Urothelium cell line (cell line): ENCODE measurements at regions not wholly inside any gene's neighbourhood (a gene's known extent, or its start where the extent isn't known, plus 50 kb on each side); places are given as distances from the start of the nearest gene placed in this dataset.
"Not testable (repeated sequence)": the region's sequence is repeated elsewhere in the genome, so short reads cannot be mapped to it uniquely, and the experiment has no call there.

Experiments used
- DNase-seq: peaks from one replicate; pipeline ENCODE4 v3.0.0; 2011; ENCODE audit warnings: low spot score, mixed read lengths
- FAIRE-seq: peaks from 2 replicates; lab custom pipeline; 2011; peaks lifted over from hg19 to GRCh38; lab: Jason Lieb, UNC

DNA sequence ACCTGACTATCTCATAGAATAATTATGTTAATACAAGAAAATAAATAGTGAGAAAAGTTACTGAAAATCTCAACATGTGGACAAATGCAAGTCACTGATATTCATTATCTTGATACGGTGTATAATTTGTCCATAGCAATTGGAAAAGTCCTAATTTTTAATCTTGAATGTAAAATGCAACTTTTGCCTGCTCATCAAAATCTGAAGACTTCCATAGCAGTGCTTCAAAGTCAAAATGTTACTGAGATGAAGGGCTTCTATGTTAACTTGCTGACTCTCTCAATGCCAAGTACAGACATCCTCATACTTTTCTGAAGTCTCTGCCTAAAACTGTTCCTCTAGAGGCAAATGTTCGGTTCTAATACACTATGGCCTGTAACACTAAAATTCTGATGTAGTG is 1300.1 kb upstream of the EPHA6 start:
- DNase-seq (no peak), FAIRE-seq (no peak)

DNA sequence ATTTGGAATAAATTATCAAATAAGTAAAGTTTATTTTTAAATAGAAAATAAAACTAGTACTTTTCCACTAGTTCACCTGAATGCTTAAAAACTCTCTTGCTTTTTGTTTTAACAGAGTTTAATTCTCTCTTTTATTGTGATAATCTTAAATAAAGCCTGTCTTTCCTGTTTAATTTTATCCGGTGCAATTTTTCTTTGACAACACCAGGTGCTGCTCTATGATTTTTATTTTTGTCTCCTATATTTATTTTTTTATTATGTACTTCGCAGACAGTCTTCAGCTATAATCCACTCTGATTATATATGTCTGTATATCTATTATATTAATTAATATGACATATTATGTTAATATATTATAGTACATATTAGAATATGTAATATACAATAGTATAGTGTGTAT is 1293.0 kb upstream of the EPHA6 start:
- FAIRE-seq = no peak

GRCh38 chr3:95522449-95522848 is 1291.9 kb upstream of the EPHA6 start:
- no peak for FAIRE-seq

More for the DNA sequence above, 1293.0 kb upstream of the EPHA6 start:
- no peak for DNase-seq

GRCh38 chr3:95539950-95540483 is 1274.4 kb upstream of the EPHA6 start:
- DNase-seq (no peak), FAIRE-seq (no peak)

More at GRCh38 chr3:95522449-95522848, 1291.9 kb upstream of the EPHA6 start:
- DNase-seq = no peak

- DNase-seq = no peak
- no peak for FAIRE-seq
Observed at GRCh38 chr3:95565502-95565901, 1248.9 kb upstream of the EPHA6 start.

- no peak for FAIRE-seq
Observed at GRCh38 chr3:95567346-95567745, 1247.0 kb upstream of the EPHA6 start.

GRCh38 chr3:95586754-95587153 is 1227.6 kb upstream of the EPHA6 start:
- DNase-seq (no peak), FAIRE-seq (no peak)

More at GRCh38 chr3:95567346-95567745, 1247.0 kb upstream of the EPHA6 start:
- DNase-seq = no peak

DNA sequence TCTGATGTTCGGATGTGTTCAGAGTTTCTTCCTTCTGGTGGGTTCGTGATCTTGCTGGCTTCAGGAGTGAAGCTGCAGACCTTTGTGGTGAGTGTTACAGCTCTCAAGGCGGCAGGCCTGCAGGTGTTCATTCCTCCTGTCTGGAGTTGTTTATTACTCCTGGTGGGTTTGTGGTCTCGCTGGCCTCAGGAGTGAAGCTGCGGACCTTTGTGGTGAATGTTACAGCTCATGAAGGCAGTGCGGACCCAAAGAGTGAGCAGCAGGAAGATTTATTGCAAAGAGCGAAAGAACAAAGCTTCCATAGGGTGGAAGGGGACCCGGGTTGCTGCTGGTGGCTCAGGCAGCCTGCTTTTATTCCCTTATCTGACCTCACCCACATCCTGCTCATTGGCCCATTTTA is 1226.8 kb upstream of the EPHA6 start:
- DNase-seq, FAIRE-seq: not testable (repeated sequence)

DNA sequence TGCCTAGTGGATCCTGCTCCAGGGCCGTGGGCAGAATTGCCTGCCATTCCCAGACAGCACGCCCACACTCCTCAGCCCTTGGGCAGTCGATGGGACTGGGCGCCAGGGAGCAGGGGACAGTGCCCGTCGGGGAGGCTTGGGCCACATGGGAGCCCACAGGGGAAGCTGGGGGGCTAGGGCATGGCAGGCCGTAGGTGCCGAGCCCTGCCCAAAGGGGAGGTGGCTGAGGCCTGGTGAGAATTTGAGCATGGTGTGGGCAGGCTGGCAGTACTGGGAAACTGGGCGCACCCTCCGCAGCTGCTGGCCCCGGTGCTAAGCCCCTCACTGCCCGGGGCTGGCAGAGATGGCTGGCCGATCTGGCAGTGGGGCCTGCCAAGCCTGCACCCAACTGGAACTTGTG is 1225.9 kb upstream of the EPHA6 start:
- FAIRE-seq = no peak
- DNase-seq = no peak

- FAIRE-seq (no peak), DNase-seq (no peak)
Observed at GRCh38 chr3:95595416-95596075, 1218.8 kb upstream of the EPHA6 start.

- FAIRE-seq (no peak), DNase-seq (no peak)
Observed at GRCh38 chr3:95607926-95608325, 1206.5 kb upstream of the EPHA6 start.

DNA sequence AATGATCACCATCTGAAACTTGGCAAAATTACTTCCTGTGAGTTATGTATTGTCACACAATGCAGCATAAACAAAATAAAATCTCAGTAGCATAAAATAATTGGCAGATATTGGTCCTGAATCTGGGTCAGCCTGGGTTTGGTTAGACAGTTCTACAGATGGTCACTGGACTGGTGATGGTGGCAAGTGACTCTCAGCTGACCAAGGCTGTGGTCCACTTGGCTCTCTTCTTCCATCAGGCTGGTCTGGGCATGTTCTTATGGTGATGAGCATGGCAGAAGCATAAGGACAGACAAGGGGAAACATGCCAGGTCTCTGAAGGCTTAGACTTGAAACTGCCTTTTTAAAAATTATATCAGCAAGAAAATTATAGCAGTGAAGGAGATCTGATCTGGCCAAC is 1205.0 kb upstream of the EPHA6 start:
- DNase-seq = no peak
- FAIRE-seq = no peak

DNA sequence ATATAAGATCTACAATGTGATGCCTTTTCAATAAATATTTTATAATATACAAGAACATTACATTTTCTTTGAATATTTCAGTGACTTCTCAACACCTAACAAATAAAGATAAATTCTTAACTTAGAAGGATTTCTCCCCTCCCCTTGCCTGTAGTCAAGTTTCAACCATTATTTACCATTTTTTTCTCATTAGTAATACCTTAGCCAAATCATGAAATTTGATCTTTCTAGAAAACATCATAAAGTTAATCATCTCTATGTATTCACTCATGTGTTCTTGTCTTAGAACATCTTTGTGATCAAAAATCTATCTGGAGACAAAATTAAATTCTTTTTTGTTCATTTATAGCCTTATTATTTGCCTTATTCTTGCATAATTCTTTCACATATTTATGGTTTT is 1201.8 kb upstream of the EPHA6 start:
- FAIRE-seq (no peak), DNase-seq (no peak)

DNA sequence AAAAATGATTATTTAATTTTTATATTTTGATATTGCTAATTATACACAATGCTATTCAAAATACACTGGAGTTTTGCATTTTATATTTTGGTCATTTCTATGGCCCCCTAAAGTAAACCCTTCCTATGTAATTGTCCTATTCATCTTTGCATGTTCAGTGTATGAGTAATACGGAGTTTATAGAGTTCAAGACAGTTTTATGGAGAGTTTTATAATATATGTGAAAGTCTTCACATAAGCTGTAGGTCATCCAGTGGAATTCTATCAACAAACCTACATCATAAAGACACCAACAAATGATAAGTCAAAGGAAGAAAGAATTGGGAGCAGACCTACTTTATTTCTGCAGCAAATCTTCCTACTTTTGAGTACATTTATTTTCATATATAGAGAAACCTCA is 1200.4 kb upstream of the EPHA6 start:
- no peak for DNase-seq
- no peak for FAIRE-seq

DNA sequence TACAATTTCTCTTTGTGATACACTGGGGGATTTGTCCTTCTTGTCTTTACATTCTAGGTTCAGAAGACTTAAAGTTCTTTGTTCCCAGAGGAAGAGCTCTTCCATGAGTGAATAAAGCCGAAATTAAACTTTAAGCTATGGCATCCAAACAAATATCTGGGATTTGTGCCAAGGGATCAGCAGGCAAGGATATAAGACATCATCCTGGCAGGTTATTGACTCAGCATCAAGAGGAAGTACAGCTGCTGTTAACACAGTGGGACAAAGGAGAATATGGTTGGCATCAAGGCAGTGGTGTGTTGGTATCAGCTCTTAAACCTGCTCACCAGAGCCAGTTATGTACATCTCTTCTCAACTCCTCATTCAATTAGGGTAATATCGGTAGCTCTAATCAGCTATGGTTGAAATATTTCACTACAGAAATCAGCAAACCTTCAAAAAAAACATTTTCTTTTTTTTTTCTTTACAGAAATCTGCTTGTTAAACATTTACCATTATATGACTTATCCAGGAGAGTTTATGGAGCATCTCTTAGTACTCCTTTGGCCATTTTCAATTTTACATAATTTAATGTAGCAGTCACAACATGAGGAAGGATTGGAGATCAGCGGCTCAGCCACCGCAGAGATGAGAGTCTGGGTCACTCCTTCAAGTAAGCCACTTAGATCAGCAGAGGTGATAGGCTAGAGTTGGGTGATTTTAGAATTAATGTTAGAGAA is 1198.6 kb upstream of the EPHA6 start:
- FAIRE-seq (no peak), DNase-seq (no peak)

- no peak for FAIRE-seq
- DNase-seq = no peak
Observed at GRCh38 chr3:95626107-95626506, 1188.3 kb upstream of the EPHA6 start.

- DNase-seq (no peak), FAIRE-seq (no peak)
Observed at GRCh38 chr3:95627293-95627692, 1187.1 kb upstream of the EPHA6 start.

GRCh38 chr3:95627697-95628096 is 1186.7 kb upstream of the EPHA6 start:
- FAIRE-seq = no peak
- no peak for DNase-seq

DNA sequence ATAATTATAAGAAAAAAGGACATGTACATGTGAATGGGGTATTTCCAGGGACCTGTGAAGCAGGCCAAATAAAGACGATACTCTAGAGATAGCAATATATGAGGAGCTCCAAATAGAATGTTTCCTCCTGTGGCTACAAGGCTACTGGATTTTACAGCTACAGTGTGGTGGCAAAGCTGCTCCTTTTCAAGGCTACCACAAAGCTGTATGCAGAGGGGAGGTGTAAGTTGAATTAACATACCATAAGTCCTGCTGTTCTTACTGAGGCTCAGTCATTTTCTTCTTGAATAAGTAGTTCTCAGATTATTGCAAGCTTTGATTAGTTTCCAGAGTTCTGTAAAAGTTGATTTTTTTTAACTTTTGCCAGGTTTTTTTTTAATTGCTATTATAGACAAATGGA is 1184.6 kb upstream of the EPHA6 start:
- no peak for FAIRE-seq
- no peak for DNase-seq

DNA sequence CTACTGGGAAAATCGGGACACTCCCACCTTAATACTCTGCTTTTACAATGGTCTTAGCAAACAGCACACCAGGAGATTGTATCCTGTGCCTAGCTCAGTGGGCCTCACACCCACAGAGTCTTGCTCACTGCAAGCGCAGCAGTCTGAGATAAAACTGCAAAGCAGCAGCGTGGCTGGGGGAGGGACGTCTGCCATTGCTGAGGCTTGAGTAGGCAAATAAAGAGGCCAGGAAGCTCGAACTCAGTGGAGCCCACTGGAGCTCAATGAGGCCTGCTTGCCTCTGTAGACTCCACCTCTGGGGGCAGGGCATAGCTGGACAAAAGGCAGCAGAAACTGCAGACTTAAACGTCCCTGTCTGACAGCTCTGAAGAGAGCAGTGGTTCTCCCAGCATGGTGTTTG is 1169.1 kb upstream of the EPHA6 start:
- DNase-seq = no peak
- no peak for FAIRE-seq

GRCh38 chr3:95654570-95655362 is 1159.6 kb upstream of the EPHA6 start:
- FAIRE-seq = no peak
- DNase-seq = peak; percentile 25
